SKM-1 (cell line): ENCODE measurements at regions not wholly inside any gene's neighbourhood (a gene's known extent, or its start where the extent isn't known, plus 50 kb on each side); places are given as distances from the start of the nearest gene placed in this dataset.

Experiments
- DNase-seq: peaks from one replicate; lab custom pipeline; 2025; ENCODE audit not compliant: unreplicated experiment; lab: John Stamatoyannopoulos, UW

- DNase-seq = no peak
These were observed 97.3 kb upstream of the SFMBT2 start for GRCh38 chr10:7507887-7508726.

DNA sequence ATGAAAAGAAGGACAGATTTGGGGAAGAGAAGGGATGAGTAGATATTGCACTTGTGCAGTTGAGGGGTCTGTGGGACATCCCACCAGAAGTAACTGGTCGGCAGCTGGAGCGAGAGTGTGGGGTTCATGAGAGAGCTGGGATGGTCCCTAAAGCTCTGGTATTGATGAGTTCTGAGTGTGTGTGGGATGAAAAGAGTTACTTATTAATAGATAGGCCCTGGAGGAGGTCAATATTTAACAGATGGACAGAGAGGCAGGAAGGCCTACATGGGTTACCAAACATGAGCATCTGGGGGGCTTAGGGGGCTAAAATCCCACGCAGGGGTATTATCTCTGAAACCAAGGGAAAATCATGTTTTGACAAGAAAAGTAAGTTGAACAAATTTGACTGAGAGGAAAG is 95.7 kb upstream of the SFMBT2 start:
- no peak for DNase-seq

DNA sequence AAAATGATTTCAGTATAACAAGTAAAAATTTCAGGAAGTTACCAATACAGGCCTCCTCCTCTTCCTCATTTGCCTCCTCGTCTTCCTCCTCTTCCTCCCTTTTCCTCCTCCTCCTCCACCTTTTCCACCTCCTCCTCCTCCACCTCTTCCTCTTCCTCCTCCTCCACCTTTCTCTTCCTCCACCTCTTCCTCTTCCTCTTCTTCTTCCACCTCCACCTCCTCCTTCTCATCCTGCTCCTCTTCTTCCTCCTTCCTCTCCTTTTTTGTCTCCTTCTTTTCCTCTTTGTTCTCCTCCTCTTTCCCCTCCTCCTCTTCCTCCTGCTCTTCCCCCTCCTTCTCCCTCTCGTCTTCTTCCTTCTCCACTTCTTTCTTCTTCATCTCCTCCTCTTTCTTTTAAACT is 94.4 kb upstream of the SFMBT2 start:
- no peak for DNase-seq

GRCh38 chr10:7503190-7503589 is 92.4 kb upstream of the SFMBT2 start:
- no peak for DNase-seq

DNA sequence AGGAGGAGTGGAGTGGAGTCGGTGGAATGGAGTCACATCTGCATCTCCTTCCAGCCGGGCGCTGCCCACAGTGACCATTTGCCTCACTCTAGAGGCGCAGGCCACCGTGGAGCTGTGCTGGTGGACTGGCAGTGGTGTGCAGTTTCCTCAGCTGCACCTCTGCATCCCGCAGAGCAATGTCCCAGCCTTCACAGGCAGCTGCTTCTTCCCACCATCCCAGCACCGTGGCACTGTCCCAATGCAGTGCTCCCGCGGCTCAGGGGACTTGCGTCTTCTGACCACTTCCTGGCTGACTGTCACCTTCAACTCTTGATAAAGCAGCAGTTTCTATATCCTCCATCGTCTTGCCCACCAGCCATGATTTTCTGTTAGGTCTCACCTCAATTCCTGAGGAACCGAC is 90.3 kb upstream of the SFMBT2 start:
- no peak for DNase-seq

GRCh38 chr10:7498111-7498510 is 87.3 kb upstream of the SFMBT2 start:
- no peak for DNase-seq

DNA sequence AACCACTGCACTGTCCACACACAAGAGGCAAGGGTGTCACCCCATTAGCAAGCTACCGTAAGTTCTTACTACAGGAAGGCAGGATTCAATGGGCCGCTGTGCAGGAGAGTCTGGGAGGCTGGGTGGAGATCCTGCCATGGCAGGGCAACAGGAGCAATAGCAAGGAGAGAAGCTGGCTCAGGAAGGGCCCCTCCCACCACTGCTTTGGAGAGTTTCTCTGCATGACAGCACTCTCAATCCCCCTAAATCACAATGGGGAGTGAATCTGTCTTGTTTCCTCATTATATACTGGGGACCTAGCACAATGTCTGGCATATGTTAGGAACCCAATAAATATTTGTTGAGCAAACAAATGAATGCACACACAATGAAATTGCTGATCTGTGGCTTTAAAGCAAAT is 83.2 kb upstream of the SFMBT2 start:
- no peak for DNase-seq

DNA sequence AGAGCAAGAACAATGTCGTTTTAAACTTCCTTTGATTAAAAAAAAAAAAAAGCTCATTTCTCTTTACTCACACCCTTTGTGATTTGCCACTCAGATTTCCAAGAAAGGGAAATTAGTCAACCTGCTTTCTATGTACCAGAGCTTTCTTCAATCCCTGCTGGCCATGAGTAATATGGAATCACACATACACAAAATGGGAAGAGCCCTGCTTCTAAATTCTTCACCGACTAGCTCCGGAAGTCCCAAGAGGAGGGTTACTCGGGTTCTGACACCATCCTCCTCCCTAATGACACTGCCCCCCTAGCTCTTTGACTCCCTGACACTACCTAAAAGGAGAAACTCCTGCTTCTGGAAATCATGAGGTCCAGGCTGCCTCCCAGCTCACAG is 81.8 kb upstream of the SFMBT2 start:
- DNase-seq = no peak

- DNase-seq = no peak
These were observed 81.3 kb upstream of the SFMBT2 start for GRCh38 chr10:7491949-7492659.

DNA sequence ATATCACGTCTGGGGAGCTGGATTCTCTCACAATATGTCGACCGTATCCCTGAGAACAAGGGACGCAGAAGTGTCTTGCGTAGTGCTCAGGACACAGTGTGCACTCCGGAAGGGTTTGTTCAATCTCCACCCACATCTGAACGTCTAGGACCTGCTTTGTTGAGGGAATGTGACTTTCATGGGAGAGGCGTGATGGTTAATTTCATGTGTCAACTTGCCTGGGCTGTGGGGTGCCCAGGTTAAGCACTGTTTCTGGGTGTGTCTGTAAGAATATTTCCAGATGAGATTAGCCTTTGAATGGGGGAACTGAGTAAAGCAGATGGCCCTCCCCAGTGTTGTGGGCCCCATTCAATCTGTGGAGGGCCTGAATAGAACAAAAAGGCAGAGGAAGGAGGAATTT is 80.4 kb upstream of the SFMBT2 start:
- no peak for DNase-seq

- no peak for DNase-seq
These were observed 77.6 kb upstream of the SFMBT2 start for GRCh38 chr10:7488418-7488829.

GRCh38 chr10:7487528-7487927 is 76.7 kb upstream of the SFMBT2 start:
- no peak for DNase-seq

GRCh38 chr10:7486528-7486927 is 75.7 kb upstream of the SFMBT2 start:
- DNase-seq = no peak

DNA sequence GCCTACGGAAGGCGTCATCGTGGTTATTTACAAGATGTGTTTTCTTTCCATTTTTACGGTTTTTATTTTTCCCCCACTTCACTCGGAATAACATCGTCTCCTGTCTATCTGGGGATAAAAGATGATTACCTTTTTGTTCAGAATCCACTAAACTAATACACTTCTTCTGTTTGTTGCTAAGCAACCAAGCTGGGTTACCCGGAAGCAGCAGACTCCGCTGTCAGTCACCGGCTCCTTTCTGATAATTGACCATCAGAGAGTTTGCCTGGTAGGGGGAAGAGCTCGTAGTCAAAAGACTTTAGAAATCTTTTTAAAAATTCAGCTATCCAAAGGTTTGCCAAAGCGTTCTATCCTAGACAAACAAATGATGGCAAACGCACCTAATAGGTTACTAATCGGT is 75.0 kb upstream of the SFMBT2 start:
- no peak for DNase-seq

GRCh38 chr10:7485244-7485556 is 74.4 kb upstream of the SFMBT2 start:
- DNase-seq = no peak

DNA sequence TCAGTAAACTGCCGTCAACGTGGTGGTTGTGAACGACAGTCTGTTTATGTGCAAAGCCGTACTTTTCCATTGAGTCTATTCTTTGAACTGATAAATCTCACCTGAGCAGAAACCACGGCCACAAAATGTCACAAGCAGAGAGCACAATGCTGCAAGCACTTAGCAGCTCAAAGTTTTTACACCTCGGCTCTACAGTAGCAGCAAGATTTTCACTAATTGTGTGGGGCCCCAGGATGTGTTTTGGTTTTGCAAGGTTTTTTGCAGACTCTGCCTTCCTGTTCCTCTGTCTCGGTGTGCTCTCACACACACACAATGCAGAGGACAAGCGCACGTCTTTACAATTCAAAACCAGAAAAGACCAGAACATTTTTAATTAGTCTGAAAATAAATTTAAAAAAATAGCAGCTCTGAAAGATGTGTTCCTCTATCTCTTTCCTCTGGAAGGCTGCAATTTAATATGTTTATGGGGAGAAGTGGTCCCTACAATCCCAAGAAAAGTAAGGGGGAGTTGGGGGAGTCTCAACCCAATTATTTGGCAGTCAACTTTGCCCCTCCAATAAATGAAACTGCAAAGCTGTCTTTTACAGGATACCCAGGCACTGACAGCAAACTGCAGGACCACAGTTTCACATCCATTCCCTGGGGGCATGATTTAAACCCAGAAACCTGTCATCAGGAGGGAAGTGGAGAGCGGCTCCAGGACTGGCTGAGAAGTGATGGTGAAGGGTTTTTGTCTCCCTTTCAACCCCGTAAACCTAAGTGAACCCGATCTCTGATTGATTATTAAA is 73.8 kb upstream of the SFMBT2 start:
- DNase-seq = peak; percentile 35

DNA sequence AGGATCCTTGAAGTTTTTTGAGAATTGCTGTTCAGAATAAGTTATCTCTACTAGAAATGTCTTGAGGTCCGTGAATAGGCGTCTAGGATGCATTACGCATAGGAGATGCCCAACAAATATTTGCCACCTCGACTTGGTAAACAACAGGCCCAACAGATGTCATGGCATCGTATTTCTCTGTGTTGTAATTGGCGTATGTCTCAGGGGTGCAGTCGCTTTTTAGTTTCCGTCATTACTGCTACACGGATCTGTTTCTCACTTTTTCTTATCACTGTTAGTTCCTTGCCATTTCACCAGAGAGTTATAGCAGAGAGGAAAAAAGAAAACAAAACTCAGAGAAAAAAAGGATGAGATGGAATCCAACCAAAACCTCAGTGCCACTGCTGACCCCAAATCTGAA is 73.0 kb upstream of the SFMBT2 start:
- DNase-seq = no peak

- DNase-seq = no peak
These were observed 72.2 kb upstream of the SFMBT2 start for GRCh38 chr10:7482992-7483391.

DNA sequence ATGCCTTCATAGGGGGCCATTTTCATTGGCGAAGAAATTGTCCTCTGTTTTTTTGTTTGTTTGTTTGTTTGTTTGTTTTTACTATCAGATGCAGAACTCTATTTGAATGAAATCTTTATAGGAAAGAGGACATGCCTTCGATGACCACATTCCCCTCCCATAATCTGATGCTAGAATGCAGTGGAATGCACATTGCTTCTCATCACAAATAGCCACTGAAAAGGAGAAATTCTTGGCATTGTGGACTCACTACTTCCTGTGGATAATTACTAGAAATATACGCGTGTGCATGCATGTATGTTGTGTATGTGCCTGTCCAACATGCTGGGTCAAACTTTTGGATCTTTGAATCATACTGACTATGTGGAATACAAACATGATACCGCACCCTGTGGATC is 70.5 kb upstream of the SFMBT2 start:
- DNase-seq = no peak

DNA sequence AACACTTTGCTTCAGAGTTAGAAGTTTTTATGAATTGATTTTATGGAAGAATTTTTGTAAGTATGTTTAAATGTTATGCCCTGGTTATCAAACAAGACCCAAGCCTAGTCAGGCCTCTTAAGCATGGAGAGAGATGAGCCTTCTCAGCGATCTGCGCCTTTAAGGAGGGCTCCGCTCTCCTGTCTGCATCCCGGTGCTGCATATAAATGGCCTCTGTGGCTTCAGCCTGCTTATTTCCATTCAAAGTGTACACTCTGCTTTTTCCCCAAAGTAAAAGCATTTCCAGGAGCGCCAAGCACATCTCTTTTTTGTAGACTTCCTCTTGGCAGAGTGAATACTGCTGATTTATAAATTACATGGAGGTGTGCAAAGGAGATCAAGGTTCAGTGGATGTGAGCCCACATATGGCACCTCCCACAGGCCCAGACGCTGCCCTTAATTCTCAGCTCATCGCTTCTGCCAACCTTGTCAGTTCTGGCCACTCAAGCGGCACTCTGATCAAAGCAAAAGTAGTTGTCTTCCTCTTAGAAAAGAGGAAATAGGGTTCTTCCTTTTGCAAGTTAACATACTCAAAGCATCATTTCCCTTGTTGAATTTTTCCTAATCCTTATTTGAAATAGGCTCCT is 70.0 kb upstream of the SFMBT2 start:
- DNase-seq = no peak

GRCh38 chr10:7479861-7480598 is 69.2 kb upstream of the SFMBT2 start:
- DNase-seq = no peak
